Activated CD8-positive, alpha-beta T cell treated with anti-CD3 and anti-CD28 coated beads for 36 hours (primary cell): ENCODE measurements at regions not wholly inside any gene's neighbourhood (a gene's known extent, or its start where the extent isn't known, plus 50 kb on each side); places are given as distances from the start of the nearest gene placed in this dataset.

ENCODE experiments used
- ATAC-seq: fragments of 200-7000 bp; cut with Tn5 transposase; one replicate; pipeline ENCODE4 v1.10.0; 2021; ENCODE audit warnings: mild to moderate bottlenecking, moderate library complexity
- CTCF ChIA-PET: fragments of 350-600 bp; sonication (Branson Sonifier 250); formaldehyde crosslinking; loops from one replicate; lab custom pipeline; 2021; ENCODE audit warnings: antibody characterized with exemption; lab: Charles Lee
- POLR2A ChIA-PET: fragments of 350-600 bp; sonication (Branson Sonifier 250); formaldehyde crosslinking; loops from one replicate; lab custom pipeline; 2021; ENCODE audit warnings: antibody characterized with exemption; lab: Charles Lee
- DNase-seq: peaks from one replicate; pipeline ENCODE4 v3.0.0-alpha.2; 2020
- H3K27ac Mint-ChIP-seq: one replicate; pipeline ENCODE4 v1.8.0; 2021; ENCODE audit warnings: mild to moderate bottlenecking, mixed read lengths
- H3K27me3 Mint-ChIP-seq: one replicate; pipeline ENCODE4 v1.8.0; 2021; ENCODE audit warnings: mixed read lengths
- H3K36me3 Mint-ChIP-seq: one replicate; pipeline ENCODE4 v1.8.0; 2021; ENCODE audit warnings: low read depth, mixed read lengths
- H3K4me1 Mint-ChIP-seq: one replicate; pipeline ENCODE4 v1.8.0; 2021; ENCODE audit warnings: low read depth, mixed read lengths
- H3K4me3 Mint-ChIP-seq: one replicate; pipeline ENCODE4 v1.8.0; 2021; ENCODE audit warnings: mild to moderate bottlenecking, moderate library complexity, mixed read lengths
- H3K9me3 Mint-ChIP-seq: one replicate; pipeline ENCODE4 v1.8.0; 2021; ENCODE audit warnings: mixed read lengths
- intact Hi-C: fragments of 100-400 bp; cut with micrococcal nuclease; formaldehyde crosslinking; loops from one replicate; pipeline ENCODE4 v1.10.0; 2022
- TF ChIP-seq, protein P1 (sequence below): fragments of 200-600 bp; IDR thresholded peaks from one replicate; pipeline ENCODE4 v1.8.0; 2022; ENCODE audit warnings: antibody characterized with exemption, mild to moderate bottlenecking

DNA sequence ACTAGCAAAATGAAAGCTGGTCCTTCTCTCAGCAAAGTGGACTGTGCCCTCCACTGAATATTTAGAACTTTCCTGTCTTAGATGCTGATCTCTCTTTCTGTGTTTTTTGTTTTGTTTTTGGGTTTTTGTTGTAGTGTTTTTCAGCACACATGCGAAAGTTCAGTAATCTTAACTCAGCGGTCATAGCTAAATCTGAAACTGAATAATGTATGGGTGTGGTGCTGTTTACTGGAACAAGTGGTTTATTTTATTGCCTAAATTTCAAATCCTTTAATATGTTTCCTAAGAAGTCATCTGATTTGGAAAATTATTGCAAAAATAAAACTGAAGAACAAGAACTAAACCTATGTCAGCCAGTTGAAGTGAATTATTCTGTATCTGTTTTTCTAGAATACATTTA is 116.0 kb upstream of the LRIG3 start:
- no peaks in the 10 kb centered on the region for H3K9me3 Mint-ChIP-seq
- no peak for DNase-seq
- no peak overlapping the region for H3K4me3 Mint-ChIP-seq
- H3K4me1 Mint-ChIP-seq = no peaks in the 10 kb centered on the region
- H3K36me3 Mint-ChIP-seq = no peaks in the 10 kb centered on the region
- POLR2A ChIA-PET = interaction anchor here (0.6 kb wide), 1 partner anchor 164 kb away, joined by 4 read pairs; no protein-coding TSS in a partner anchor
- TF ChIP-seq, protein P1, sequence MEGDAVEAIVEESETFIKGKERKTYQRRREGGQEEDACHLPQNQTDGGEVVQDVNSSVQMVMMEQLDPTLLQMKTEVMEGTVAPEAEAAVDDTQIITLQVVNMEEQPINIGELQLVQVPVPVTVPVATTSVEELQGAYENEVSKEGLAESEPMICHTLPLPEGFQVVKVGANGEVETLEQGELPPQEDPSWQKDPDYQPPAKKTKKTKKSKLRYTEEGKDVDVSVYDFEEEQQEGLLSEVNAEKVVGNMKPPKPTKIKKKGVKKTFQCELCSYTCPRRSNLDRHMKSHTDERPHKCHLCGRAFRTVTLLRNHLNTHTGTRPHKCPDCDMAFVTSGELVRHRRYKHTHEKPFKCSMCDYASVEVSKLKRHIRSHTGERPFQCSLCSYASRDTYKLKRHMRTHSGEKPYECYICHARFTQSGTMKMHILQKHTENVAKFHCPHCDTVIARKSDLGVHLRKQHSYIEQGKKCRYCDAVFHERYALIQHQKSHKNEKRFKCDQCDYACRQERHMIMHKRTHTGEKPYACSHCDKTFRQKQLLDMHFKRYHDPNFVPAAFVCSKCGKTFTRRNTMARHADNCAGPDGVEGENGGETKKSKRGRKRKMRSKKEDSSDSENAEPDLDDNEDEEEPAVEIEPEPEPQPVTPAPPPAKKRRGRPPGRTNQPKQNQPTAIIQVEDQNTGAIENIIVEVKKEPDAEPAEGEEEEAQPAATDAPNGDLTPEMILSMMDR = no peak
- no peaks in the 10 kb centered on the region for H3K27me3 Mint-ChIP-seq
- CTCF ChIA-PET = no interaction called here
- intact Hi-C loops = no loop called here
- no peak for ATAC-seq
- H3K27ac Mint-ChIP-seq = no peak overlapping the region

DNA sequence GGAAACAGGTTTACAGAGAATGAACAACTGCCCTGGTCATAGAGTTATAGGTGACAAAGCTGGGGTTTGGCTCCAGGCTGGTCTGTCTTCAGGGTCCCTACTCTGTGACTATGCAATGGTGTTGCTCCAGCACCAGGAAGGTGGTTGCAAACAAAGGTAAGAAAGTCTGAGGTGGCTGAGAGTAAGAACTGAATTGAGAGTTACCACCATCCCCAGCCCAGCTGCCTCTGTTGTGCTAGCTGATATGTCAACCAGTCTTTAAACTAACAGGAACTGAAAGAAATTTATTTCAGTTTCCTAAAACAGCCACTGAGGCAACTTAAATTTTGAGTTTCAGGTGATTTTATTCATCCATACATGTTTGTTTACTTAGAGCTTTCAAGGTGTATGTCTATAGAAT is 111.0 kb upstream of the LRIG3 start:
- H3K4me3 Mint-ChIP-seq = no peak overlapping the region
- no peak for DNase-seq
- H3K27ac Mint-ChIP-seq = no peak overlapping the region
- H3K9me3 Mint-ChIP-seq = no peaks in the 10 kb centered on the region
- POLR2A ChIA-PET = no interaction called here
- TF ChIP-seq, protein P1 = no peak
- ATAC-seq = no peak
- CTCF ChIA-PET = no interaction called here
- H3K27me3 Mint-ChIP-seq = no peaks in the 10 kb centered on the region
- no peaks in the 10 kb centered on the region for H3K4me1 Mint-ChIP-seq
- no peaks in the 10 kb centered on the region for H3K36me3 Mint-ChIP-seq
- intact Hi-C loops = no loop called here

DNA sequence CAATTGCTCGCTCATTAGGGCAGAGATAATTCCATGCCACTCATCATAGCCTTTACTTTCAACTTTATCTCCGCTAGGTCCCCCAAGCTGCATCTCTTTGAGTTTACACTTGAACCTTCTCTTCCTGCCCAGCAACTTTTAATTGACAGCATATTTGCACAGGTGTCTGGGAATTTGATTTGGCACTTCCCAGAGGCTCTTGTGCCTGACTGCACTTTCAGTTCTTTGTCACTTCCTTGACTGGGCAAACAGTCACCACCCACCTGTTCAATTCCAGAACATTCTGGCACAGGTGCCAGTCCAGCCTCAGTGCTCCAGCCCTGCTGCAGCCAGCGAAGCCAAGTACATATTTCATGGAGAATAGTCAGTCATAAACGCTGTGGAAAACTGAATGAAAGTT is 110.1 kb upstream of the LRIG3 start:
- Mint-ChIP-seq H3K4me1 (no peaks in the 10 kb centered on the region), H3K4me3 (no peak overlapping the region), H3K27ac (no peak overlapping the region), H3K27me3 (no peaks in the 10 kb centered on the region), H3K9me3 (no peaks in the 10 kb centered on the region), H3K36me3 (no peaks in the 10 kb centered on the region)
- intact Hi-C loops = no loop called here
- CTCF ChIA-PET = no interaction called here
- TF ChIP-seq, protein P1 = no peak
- DNase-seq (no peak), ATAC-seq (no peak)
- POLR2A ChIA-PET = no interaction called here

DNA sequence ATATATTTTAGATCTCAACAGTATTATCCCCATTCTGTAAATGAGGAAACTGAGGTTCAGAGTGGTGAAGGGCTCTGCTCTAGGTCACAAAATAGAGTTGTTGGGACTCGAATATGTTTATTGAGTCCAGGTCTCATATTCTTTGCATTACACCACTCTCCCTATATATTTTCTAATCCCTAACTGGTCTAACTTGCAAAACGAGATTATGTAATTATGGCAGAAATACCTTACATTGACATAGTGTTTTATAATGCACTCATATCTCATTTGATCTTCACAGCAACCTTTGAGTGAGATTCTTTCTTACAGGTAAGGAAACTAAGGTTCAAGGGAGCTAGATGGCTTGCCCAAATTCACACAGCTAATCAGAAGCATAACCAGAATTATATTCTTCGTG is 106.9 kb upstream of the LRIG3 start:
- CTCF ChIA-PET = no interaction called here
- Mint-ChIP-seq H3K4me3 (no peak overlapping the region), H3K27ac (no peak overlapping the region), H3K9me3 (no peaks in the 10 kb centered on the region), H3K4me1 (no peaks in the 10 kb centered on the region), H3K27me3 (no peaks in the 10 kb centered on the region), H3K36me3 (no peaks in the 10 kb centered on the region)
- no peak for DNase-seq
- no peak for ATAC-seq
- intact Hi-C loops = no loop called here
- TF ChIP-seq, protein P1 = no peak
- POLR2A ChIA-PET = no interaction called here

DNA sequence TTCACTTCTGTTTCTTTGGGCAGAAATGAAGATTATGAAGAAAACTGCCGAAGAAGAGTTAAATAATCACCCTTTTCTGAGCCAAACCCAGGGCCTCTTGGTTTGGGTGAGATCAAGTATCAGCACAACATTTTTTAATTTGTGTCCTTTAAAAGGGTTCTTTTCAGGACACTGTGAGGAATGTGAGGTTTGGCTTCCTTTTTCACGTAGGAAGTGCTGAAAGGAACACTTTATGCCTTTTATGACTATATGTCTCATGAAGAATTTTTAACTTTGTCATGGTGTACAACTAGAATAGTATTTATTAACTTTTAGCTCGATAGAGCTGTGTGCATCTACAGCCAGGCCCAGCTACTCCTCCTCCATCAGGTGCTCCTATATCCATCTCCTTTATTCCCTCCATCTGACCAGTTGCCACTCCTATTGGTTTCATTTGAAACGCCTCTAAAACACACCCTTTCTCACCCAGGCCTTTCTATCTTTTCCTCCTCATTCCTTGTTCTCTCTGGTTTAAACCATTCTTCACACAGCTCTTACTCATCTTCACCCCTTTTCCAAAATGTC is 103.6 kb upstream of the LRIG3 start:
- H3K9me3 Mint-ChIP-seq = no peaks in the 10 kb centered on the region

More for the DNA sequence above, 103.6 kb upstream of the LRIG3 start:
- TF ChIP-seq, protein P1 = no peak
- POLR2A ChIA-PET = no interaction called here
- intact Hi-C loops = no loop called here
- no peak overlapping the region for H3K4me3 Mint-ChIP-seq
- CTCF ChIA-PET = no interaction called here
- ATAC-seq (no peak), DNase-seq (no peak)
- no peaks in the 10 kb centered on the region for H3K36me3 Mint-ChIP-seq
- H3K4me1 Mint-ChIP-seq = no peaks in the 10 kb centered on the region
- no peak overlapping the region for H3K27ac Mint-ChIP-seq
- no peaks in the 10 kb centered on the region for H3K27me3 Mint-ChIP-seq
